HuH-7.5 (cell line): ENCODE measurements at regions not wholly inside any gene's neighbourhood (a gene's known extent, or its start where the extent isn't known, plus 50 kb on each side); places are given as distances from the start of the nearest gene placed in this dataset.
A peak's percentile ranks its signal among the peaks of the same experiment; 100 is the strongest.
"Not testable (repeated sequence)": the region's sequence is repeated elsewhere in the genome, so short reads cannot be mapped to it uniquely, and the experiment has no call there.

ENCODE experiments used
- DNase-seq: peaks from one replicate; pipeline ENCODE4 v3.0.0; 2011; ENCODE audit warnings: low spot score

- DNase-seq, result not testable (repeated sequence)
These were observed 69.9 kb upstream of the ZNF217 start for GRCh38 chr20:53663521-53663920.

- no peak for DNase-seq
These were observed 69.0 kb upstream of the ZNF217 start for GRCh38 chr20:53662595-53662994.

DNA sequence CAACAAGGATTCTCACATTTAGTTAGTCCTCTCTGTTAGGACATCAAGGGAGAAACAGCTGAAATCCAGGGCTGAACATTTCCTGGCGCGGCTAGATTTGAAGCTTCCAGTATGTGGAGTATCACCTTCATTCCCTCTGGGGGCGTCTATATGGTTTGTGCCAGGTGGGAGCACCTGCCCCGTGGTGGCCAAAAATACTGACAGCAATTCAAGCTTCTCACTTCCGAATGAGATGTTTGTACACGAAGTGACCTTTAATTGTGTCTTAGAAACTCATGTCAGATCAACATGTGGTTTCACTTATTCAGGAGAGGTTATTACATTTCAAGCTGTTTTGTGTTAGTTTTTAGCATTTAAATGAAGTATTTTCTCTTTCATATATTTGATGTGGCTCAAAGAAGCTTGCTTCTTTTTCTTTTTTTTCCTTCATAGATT is 67.3 kb upstream of the ZNF217 start:
- DNase-seq, result no peak

DNA sequence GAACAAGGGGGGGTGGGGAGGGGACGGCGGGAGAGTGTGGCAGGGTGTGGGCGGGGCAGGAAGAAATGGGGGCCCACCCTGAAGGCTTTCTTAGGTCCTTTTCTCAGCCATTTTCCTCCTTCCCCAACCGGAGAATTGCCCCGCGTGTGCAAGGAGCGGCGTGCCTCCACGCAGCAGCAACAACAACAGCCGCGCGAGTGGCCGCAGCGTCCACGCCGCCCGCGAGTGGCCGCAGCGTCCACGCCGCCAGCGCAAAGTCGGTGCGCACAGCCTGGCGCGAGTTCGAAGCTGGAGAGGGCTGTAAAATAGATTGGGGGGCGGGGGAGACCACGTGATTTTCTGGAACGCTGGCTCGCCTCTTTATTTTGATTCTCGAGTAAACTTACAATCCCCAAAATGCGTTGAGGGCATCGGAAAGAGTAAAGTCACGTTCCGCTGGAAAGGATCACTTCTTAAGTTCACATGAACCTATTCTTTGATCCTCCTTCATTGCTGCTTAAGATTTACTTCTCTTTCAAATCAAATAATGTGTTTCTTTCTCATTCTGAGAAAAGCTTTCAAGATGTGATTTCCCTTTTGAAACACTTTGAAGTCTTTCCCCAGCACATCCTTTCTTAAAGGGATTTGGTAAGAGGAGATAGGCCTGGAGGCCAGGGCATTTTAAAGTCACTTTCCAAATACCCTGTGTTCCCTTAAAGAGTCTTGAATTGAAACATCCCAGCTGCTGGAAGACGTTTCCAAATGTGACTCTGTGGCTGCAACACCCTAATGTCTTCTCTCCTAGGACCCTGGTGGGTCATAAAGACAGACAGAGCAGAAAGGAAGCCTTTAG is 66.7 kb upstream of the ZNF217 start:
- no peak for DNase-seq

- no peak for DNase-seq
These were observed 65.3 kb upstream of the ZNF217 start for GRCh38 chr20:53658973-53659372.

GRCh38 chr20:53658322-53658721 is 64.7 kb upstream of the ZNF217 start:
- DNase-seq, result no peak

DNA sequence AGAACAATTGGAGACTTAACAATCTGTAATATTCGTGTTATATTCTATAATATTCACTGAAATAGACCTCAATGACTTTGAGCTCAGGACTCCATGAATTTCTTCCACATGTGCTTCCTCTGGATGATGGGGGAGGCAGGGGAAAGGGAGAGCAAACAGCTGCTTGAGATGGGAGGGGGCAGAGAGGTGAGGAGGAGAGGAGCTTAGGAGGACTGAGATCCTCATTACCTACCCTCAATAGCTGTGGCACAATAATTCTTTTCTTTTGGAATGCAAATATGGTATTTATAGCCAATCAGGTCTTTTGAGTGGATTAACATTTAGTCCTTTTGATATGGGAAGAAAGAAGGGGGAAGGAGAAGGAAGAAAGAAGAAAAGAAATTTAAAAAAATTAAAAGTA is 64.1 kb upstream of the ZNF217 start:
- no peak for DNase-seq

DNA sequence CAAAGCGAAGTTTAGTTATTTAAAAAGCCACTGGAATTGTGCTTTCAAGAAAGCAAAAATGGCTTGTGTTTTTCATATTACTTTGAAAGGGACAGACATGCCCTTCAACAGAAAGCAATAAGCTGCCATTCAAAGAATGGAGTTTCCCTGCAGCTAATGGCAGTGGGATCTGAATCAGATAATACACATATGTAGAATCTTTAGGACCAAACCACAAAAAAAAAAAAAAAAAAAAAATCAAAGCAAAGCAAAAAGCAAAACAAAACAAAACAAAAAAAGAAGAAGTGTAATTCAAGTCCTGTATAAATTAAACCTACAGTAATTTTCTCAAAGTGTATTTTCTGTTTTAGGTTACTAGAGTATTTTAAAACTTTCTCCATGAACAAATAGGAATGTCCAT is 63.6 kb upstream of the ZNF217 start:
- no peak for DNase-seq

DNA sequence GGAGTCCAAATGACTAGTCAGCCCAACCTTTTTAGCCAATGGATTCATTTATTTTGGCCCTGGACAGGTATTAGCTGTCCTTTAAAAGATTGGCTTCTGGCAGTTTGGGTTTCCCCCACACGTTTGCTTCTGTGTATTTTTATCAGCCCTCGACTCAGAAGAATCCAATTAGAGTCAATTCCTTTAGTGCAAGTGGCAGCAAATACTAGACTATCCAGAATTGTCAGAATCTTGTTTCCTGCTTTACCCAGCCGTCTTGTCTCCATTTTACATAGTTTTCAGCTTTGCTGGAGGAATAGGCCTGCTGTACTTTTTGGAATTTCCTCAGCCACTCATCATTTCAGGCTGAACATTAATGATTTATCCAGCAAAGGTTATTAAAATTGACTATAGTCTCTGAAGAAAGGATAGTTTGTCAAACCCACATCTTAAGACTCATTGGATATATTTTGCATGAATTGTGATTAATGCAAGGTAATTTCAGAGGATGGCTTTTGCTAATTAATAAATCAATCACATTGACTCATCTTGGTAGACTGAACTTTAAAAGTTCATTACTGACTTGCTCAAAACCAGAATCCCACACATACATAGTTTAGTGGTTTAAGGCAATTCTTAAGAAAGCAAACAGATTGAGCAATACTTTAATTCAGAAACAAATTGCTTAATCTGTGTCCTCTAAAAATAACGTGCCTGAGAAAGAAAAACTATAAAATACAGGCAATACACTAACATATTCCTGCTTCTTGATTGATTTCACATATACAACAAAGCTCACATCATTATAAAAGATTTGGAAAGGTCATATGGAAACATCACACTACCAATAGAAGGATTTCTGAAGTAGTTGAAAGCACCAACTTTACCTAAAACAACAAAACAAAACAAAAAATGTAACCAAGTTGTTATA is 62.9 kb upstream of the ZNF217 start:
- DNase-seq, result peak; percentile 41

DNA sequence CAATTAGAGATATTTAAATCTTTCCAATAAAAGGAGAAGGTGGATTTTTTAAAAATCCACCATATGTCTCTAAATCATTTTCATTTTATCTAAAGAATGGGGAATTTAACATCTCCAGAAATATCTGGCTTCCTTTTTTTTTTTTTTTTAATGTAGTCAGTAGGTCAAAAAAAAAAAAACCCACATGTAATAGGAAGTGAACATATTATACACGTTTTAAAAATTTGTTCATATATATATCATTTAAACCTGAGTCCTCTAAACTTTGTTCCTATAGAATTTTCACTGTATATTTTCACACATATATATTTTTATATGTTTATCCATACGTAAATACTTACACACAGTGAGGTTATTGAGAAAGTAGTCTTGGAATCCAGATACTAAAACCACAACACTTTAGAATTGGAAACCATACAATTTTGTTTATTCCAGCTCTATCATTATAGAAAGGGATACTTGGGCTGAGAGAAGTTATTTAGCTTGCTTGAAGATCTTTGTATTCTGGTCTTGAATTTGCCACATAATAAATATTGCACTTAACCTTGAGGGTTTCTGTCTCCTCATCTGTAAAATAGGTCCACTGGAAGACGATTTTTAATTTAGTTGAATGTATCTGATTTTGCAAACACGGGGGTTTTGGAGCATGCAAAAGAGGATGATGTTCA is 62.1 kb upstream of the ZNF217 start:
- peak; percentile 17 for DNase-seq

DNA sequence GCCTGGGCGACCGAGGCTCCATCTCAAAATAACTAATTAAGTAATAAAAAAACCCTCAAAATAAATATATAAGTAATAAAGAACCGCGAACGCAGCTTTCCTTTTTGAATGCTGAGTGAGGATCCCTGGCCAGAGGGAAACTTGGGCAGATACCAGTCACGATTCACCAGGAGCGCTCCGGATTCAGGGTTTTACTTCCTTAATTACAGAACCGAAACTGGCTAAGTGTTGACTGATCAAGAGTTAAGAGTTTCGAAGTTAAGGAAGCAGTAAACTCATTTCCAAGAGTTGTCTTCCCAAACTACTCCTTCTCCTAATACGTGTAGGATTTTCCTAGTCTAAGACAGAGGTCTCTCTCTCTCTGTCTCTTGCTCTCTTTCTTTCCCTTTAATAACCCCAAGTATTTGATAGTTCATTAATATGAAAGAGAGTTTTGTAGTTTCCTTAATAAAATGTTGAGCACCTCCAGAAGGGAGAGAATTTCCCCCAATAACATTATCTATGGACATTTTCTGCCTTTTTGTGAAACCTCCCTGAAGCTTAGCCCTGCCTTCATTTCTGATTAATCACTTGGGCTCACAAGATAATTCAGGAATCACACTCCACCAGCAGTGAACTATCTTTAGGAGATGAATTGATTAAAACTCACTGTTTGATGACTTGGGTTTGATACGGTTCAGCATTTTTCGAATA is 61.4 kb upstream of the ZNF217 start:
- DNase-seq, result peak; percentile 82

GRCh38 chr20:53654521-53654920 is 60.9 kb upstream of the ZNF217 start:
- DNase-seq, result peak; percentile 11

GRCh38 chr20:53652859-53653517 is 59.3 kb upstream of the ZNF217 start:
- DNase-seq, result peak; percentile 23

DNA sequence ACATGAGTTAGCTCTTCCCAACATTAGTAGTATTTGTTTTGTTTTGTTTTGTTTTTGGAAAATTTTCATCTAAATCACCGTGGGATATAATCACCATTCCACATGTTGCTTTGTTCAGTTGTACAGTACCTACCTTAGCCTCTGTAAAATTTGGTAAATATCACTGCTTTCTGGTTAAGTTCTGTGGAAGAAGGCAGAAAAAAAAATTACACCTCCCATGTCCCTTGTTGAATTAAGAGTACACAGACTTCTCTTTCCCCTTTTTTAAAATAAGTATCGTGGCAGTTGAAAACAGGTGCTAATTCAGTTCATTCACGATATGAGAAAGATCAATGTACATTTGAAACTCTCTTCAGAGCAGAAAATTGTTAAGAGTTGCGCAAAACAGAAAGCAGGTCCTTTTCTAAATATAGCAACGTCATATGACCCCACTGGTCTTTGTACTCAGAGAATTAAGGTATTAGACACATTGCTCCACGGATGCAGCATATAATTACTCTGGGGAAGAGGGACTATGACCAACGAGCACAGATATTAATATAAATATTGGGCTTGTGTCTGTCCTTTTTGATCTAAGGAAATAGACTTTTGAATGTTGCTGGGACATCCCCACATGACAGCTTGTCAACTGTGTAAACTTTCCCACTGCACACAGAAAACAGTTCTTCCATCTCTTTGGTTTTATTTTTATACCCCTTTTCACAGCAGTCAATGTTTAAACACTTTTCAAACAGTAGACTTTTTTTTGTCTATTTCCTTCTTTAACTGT is 58.6 kb upstream of the ZNF217 start:
- peak; percentile 65 for DNase-seq

DNA sequence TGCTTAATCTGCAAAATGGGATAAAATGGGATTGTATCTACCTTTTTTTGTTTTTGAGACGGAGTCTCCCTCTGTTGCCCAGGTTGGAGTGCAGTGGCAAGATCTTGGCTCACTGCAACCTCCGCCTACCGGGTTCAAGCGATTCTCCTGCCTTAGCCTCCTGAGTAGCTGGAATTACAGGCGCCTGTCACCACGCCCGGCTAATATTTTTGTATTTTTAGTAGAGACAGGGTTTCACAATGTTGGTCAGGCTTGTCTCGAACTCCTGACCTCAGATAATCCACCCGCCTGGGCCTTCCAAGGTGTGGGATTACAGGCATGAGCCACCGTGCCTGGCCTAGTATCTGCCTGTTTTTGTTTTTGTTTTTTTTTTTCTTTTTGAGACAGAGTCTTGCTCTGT is 55.9 kb upstream of the ZNF217 start:
- DNase-seq, result not testable (repeated sequence)

DNA sequence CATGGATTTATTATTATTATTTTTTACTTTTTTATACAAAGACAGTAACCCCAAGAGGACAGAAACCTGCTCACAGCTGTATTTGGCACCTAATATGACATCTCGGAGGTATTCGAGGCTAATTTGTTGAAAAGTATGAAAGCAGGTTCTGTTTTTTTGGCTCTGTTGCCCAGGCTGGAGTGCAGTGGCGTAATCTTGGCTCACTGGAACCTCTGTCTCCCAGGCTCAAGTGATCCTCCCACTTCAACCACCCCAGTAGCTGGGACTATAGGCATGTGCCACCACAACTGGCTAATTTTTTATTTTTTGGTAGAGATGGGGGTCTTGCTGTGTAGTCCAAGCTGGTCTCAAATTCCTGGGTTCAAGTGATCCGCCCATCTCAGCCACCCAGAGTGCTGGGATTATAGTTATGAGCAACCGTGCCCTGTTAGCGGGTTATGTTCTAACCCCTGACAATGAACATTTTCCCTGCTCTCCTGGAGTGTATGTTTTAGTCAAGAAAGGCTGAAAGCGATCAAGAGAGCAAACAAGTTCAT is 53.7 kb upstream of the ZNF217 start:
- no peak for DNase-seq

DNA sequence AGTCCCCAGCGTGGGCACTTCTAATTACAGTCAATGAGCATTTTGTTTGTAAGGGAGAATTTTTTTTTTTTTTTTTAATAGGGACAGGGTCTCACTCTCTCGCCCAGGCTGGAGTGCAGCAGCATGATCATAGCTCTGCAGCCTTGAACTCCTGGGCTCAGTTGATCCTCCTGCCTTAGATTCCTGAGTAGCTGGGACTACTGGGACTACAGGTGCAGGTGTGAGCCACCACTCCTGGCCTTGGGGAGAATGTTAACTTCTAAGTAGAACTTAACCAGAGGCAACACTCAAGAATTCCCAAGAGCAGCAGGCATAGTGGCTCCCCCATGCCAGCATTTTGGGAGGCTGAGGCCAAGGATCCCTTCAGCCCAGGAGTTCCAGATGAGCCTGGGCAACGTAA is 52.9 kb upstream of the ZNF217 start:
- no peak for DNase-seq

GRCh38 chr20:53645582-53645897 is 51.9 kb upstream of the ZNF217 start:
- DNase-seq, result no peak

- DNase-seq, result not testable (repeated sequence)
These were observed 50.5 kb upstream of the ZNF217 start for GRCh38 chr20:53644108-53644507.
